HL-60 (cell line): ENCODE measurements at regions not wholly inside any gene's neighbourhood (a gene's known extent, or its start where the extent isn't known, plus 50 kb on each side); places are given as distances from the start of the nearest gene placed in this dataset.

Source experiments
- DNase-seq, 2 experiments: peaks; one replicate each; pipeline ENCODE4 v3.0.0-alpha.2; 2010 to 2020; ENCODE audit warnings: low read depth in 1 of 2, low spot score in 1 of 2
- H3K27ac ChIP-seq: fragments of 250-450 bp; sonication (Bioruptor Pico); replicated peaks from 2 replicates; pipeline ENCODE4 v1.5.1; 2020; ENCODE audit warnings: mild to moderate bottlenecking, moderate library complexity
- H3K27me3 ChIP-seq: fragments of 250-450 bp; sonication (Bioruptor Pico); 2 replicates; pipeline ENCODE4 v1.5.1; 2021; ENCODE audit warnings: mild to moderate bottlenecking, moderate library complexity; ENCODE audit not compliant: insufficient read depth, poor library complexity, severe bottlenecking
- H3K4me3 ChIP-seq: replicated peaks from 2 replicates; pipeline ENCODE4 v1.5.1; 2011; ENCODE audit warnings: mild to moderate bottlenecking, control low read depth, low read length; ENCODE audit not compliant: insufficient read depth
- GABPA ChIP-seq: IDR thresholded peaks from 2 replicates; pipeline ENCODE4 v1.6.1; 2012; ENCODE audit warnings: low read depth
- POLR2AphosphoS5 ChIP-seq: IDR thresholded peaks from 2 replicates; pipeline ENCODE4 v1.6.1; 2012; ENCODE audit warnings: low read depth
- SPI1 ChIP-seq: IDR thresholded peaks from 2 replicates; pipeline ENCODE4 v1.6.1; 2012; ENCODE audit warnings: low read depth, mild to moderate bottlenecking, borderline replicate concordance
- TF ChIP-seq, protein P1 (sequence below): IDR thresholded peaks from one replicate; pipeline ENCODE4 v1.5.1; 2011; ENCODE audit warnings: low read length, control low read depth, inconsistent platforms; ENCODE audit not compliant: insufficient read depth
- TF ChIP-seq, protein P2 (sequence below): IDR thresholded peaks from 2 replicates; pipeline ENCODE4 v1.6.1; 2012; ENCODE audit warnings: low read depth; ENCODE audit not compliant: insufficient replicate concordance

DNA sequence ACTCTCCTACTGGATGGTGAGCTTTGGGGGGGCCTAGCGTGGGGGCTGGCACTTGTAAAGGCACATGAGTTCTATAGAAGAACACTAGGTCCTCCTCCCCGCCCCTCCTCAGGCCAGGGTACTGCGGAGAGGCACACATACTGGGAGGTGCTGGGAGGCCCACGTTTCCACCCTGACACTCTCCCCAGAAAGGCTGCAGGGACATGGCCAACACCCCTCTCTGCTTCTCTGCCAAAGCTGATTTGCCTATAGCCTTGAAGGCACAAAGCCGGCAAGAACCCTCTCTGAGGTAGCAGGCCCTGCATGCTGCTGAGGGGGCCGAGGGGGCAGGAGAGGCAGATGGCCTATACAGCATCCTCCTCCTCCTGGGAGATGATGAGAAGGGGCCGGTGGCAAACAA, 112.8 kb downstream of the BUD13 start:
- Histone ChIP-seq H3K27ac (no peak overlapping the region), H3K27me3 (peaks cover 4% of the 10 kb centered on the region), H3K4me3 (no peak overlapping the region)
- TF ChIP-seq SPI1 (no peak), GABPA (no peak), POLR2AphosphoS5 (no peak)
- TF ChIP-seq, protein P1, sequence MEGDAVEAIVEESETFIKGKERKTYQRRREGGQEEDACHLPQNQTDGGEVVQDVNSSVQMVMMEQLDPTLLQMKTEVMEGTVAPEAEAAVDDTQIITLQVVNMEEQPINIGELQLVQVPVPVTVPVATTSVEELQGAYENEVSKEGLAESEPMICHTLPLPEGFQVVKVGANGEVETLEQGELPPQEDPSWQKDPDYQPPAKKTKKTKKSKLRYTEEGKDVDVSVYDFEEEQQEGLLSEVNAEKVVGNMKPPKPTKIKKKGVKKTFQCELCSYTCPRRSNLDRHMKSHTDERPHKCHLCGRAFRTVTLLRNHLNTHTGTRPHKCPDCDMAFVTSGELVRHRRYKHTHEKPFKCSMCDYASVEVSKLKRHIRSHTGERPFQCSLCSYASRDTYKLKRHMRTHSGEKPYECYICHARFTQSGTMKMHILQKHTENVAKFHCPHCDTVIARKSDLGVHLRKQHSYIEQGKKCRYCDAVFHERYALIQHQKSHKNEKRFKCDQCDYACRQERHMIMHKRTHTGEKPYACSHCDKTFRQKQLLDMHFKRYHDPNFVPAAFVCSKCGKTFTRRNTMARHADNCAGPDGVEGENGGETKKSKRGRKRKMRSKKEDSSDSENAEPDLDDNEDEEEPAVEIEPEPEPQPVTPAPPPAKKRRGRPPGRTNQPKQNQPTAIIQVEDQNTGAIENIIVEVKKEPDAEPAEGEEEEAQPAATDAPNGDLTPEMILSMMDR, result no peak
- TF ChIP-seq, protein P2, sequence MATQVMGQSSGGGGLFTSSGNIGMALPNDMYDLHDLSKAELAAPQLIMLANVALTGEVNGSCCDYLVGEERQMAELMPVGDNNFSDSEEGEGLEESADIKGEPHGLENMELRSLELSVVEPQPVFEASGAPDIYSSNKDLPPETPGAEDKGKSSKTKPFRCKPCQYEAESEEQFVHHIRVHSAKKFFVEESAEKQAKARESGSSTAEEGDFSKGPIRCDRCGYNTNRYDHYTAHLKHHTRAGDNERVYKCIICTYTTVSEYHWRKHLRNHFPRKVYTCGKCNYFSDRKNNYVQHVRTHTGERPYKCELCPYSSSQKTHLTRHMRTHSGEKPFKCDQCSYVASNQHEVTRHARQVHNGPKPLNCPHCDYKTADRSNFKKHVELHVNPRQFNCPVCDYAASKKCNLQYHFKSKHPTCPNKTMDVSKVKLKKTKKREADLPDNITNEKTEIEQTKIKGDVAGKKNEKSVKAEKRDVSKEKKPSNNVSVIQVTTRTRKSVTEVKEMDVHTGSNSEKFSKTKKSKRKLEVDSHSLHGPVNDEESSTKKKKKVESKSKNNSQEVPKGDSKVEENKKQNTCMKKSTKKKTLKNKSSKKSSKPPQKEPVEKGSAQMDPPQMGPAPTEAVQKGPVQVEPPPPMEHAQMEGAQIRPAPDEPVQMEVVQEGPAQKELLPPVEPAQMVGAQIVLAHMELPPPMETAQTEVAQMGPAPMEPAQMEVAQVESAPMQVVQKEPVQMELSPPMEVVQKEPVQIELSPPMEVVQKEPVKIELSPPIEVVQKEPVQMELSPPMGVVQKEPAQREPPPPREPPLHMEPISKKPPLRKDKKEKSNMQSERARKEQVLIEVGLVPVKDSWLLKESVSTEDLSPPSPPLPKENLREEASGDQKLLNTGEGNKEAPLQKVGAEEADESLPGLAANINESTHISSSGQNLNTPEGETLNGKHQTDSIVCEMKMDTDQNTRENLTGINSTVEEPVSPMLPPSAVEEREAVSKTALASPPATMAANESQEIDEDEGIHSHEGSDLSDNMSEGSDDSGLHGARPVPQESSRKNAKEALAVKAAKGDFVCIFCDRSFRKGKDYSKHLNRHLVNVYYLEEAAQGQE, result no peak
- no peak for DNase-seq

DNA sequence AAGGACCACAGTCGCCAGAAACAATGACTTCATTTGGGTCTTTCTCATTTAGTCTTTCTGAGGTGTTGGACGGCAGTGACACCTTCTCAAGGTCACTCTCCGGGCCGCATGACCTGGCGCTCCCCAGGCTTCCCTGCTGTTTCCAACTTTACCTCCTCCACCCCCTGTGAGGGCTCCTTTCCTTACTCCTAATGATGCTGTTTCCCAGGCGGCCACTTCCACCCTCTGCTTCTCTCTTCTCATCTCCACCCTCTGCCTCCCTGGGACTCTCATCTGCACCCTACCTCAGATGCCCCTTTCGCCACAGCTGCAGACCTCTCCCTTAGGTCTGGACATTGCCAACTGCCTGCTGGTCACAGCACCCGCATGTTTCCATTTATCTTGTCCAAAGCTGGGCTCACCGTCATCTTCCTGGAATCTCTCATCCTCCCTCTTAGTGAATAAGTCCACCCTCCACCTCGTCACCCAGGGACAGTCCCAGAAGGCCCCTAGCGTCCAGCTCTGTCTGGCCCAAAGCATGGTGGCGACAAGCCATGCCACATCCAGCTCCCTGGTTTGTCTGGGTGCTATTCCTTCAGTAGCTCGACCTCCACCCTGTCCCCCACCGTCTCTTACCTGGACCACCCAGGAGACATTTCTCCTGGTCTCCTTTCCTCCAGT, 113.8 kb downstream of the BUD13 start:
- Histone ChIP-seq H3K27ac (no peak overlapping the region), H3K4me3 (no peak overlapping the region), H3K27me3 (no peaks in the 10 kb centered on the region)
- no peak for DNase-seq
- TF ChIP-seq GABPA, result no peak
- TF ChIP-seq, protein P1, result no peak
- TF ChIP-seq, protein P2, result no peak
- TF ChIP-seq SPI1, result no peak

DNA sequence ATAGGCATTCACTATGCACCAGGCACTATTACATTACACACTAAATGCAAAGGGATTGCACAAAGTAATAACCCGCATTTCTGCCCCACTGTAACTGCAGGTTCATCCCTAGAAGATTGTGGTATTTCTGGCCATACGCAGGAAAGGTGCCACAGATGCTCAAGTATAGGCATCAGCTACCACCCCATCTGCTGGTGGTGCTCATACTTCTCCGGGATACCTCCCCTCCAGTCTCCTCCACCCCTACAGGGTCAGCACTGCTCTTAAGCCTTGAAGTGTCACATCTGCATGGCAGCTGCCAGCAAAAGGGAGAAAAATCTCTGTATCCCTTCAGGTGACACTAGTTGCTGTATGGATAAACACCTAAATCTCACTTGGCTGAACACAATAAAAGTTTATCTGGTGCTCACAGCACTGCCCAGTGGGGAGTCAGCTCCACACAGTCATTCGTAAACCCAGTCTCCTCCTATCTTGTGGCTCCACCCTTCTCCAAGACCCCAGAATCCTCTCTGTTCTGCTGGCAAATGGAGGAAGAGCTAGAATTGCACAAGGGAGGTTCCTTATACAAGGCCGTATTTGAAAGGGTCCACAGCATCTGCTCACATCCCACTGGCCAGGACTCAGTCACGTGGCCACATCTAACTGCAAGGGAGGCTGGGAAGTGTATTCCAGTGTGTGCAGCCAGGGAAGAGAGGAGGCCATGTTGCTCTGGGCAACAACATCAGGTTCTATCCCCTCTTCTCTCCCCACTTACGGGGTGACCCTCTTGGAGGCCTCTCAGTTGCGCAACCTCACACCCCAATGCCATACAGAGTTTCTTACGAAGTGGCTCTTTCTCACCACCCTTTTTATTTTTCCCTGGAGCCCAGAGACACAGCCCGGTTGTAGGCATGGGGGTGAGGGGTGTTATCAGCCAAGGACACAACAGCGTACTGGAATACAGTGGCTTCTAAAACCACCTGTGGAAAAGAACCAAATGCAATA, 114.7 kb downstream of the BUD13 start:
- Histone ChIP-seq H3K27me3 (no peaks in the 10 kb centered on the region), H3K27ac (no peak overlapping the region), H3K4me3 (no peak overlapping the region)
- TF ChIP-seq SPI1 (no peak), POLR2AphosphoS5 (no peak), GABPA (no peak)
- TF ChIP-seq, protein P2, result no peak
- TF ChIP-seq, protein P1, result no peak
- peak in 1 of 2 experiments; percentile 5 for DNase-seq
